NCI-H1417 treated with DMSO at 0.1 percent for 48 hours (cell line): ENCODE measurements at regions not wholly inside any gene's neighbourhood (a gene's known extent, or its start where the extent isn't known, plus 50 kb on each side); places are given as distances from the start of the nearest gene placed in this dataset.

ENCODE experiments used
- DNase-seq: peaks from one replicate; lab custom pipeline; 2025; lab: John Stamatoyannopoulos, UW

DNA sequence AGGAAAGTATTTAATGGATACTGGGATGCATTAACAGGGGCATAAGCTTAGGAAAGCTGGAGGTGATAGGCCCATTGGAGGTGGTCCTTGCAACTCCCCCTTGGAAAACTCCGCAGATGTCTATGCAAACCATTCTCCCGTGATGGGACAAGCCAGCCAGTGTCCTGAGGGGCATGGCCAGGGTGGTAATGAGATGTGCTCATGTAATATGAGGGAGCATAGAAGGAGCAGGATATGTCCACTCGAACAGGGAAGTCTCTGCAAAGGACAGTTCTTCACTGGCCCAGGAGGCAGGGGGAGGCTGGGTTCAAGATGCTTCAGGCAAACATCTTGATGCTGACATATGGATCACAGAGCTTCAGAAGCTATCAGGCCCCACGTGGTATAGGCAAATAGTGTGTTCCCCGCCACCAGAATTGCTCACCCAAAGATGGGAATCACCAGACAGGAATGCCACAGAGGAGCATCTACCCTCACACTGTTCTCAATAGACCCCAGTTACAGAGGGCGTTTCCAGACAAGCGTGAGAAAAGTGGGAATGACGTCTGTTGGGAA, 201.6 kb upstream of the CDH4 start:
- DNase-seq = no peak

DNA sequence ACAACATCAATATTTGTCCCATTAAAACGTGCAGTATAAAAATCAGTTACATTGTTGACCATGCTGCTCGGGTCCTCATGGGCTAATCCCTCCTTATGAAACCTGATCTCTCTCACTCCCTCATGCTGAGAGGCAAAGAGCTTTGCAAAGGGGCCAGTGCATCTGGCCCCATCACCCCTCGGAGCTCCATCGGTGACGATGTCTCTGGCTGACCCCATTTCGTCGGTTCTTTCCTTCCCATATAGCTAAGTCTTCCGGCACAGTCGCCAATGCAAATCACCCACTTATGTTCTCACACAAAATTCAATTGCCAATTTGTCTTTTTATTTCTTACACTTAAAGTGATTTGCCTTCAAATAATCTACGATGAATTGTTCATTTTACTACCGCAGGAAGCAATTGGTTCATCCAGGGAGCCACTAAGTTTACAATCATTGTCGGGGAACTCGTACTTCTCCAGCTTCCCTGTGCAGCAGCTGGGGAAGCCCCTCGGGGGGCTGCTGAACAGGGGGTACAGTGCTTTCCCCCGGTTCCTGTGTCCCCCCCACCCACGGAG, 199.8 kb upstream of the CDH4 start:
- DNase-seq = no peak

DNA sequence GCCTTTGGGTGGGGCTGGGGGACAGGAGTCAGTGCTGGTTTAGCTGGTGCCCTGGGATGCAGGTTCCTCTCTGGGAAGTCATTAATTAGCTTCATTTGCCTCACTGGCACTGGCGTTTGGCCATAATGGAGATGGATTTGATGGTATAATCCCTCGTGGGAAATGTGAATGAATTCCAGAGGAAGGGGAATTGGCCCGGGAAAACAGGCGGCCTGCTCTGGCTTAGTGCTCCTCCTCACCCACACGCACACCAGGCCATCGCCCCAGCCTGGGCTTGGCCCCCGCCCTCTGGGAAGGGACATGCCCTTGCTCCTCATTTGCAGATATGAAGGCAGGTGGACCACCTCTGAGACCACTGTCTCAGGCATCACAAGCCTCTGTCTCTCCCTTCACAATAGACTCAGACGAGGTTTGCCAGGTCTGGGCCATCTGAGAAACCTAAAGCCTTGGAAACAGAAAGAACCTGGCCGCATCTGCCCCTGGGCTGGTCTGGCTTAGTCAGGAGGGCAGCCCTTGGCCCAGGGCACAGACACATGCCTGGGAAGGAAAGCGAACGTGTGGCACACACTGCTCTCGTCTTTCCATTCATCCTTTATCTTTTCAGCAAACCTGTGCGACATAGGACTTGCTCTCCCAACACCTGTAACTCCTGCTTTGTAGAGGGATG, 199.2 kb upstream of the CDH4 start:
- no peak for DNase-seq

DNA sequence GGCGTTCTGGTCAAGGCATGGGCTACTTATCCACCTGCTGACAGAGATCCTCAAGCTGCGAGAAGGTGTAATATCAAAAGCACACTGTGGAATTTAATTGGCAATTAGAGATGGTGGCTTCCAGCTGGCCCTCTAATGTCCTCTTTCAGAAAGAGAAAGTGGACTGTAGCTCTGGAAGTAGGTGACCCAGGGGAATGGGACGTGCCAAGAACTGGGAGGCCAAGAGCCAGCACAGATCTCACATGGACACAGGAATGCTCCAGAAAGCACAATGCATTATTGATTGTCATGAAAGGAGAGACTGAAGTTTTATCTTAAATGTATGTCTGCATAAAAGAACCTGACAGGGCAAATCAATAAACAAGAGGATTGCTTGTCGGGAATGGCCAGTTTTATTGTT, 198.6 kb upstream of the CDH4 start:
- no peak for DNase-seq

DNA sequence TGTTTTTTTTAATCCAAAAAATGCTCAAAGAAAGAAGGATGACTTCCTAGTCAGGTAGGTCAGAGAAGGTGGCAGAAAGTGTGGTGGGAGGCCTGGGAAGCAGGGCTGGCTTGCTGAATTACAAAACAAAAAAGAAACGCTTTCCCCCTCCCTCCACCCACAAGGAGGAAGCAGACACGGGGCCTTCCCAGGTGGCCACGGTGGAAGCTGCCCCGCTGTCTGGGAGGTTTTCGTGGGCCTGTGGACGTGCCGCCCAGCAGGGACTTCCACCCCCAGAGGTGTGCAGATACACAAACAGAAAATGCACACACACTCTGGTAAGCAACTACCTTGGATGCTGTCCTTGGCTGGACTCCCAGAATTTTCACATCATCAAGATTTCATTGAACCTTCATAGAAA, 198.2 kb upstream of the CDH4 start:
- no peak for DNase-seq

DNA sequence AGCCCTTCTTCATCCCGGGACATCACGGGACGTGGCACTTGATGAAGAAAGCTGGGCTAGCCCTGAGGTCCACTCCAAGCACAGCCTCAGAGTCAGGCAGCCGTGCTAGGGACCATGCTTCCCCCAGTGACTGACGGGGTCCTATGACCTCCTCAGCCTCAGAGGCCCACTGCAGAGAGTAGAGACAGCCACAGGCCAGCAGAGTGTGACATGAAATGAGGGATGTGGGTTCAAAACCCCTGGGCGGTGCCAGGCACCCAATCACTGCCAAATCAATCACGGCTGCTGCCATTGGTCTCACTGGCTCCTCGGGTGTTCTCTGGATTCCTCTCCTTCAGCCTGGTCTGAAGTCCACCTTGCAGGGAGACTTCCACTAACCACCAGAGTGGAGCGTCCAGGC, 197.7 kb upstream of the CDH4 start:
- DNase-seq = no peak

DNA sequence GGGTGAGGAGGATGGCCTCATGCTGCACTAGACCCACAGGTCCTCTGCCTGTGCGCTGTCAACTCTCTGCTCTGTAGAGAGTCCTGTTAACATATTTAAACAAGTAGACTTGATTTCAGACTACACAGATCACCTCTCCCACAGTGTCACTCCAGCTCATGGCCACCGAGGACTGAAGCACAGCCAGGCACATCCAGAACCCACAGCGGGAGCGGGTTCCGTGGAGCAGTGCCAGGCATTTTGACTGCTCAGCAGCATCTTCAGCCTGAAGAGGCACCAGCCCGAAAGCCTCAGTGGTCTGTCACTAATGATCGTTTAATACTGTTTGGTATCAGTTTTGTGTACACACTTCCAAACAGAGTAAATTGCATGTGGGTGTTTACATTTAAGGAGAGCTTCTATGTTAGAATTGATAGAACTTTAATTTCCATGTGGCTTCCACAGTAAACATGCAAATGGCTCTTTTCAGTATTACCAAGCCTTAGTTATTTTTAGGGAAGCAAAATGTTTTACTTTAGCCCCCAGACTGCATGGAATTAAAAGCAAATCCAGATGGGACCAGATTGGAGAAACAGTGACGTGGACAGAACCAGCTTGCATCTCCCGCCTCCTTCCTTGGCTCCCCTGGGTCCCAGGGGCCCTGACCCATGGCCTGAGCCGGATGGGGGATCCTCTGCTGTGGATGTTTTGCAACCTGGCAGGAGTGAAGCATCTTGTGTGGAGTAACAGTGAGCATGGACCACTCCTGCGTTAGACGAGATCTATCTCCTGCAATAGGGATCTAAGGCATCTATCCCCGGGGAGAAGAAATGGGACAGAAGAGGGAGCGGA, 196.7 kb upstream of the CDH4 start:
- no peak for DNase-seq

DNA sequence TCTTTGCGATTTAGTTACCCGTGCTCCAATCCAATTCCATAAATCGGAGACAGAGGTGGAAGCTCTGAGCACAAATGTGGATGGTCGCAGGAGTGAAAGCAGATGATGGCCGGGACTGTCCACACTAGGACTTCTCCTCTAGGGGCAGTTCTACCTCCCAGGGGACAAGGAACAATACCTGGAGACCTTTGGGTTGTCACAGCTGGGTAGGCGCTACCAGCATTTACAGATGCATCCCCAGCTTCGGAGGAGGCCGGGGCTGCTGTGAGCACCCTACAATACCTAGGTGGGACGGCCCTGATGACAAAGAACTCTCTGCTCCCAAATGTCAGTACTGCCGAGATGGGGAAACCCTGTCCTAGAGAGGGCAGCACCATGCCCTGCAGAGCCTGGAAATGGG, 195.9 kb upstream of the CDH4 start:
- DNase-seq = no peak

DNA sequence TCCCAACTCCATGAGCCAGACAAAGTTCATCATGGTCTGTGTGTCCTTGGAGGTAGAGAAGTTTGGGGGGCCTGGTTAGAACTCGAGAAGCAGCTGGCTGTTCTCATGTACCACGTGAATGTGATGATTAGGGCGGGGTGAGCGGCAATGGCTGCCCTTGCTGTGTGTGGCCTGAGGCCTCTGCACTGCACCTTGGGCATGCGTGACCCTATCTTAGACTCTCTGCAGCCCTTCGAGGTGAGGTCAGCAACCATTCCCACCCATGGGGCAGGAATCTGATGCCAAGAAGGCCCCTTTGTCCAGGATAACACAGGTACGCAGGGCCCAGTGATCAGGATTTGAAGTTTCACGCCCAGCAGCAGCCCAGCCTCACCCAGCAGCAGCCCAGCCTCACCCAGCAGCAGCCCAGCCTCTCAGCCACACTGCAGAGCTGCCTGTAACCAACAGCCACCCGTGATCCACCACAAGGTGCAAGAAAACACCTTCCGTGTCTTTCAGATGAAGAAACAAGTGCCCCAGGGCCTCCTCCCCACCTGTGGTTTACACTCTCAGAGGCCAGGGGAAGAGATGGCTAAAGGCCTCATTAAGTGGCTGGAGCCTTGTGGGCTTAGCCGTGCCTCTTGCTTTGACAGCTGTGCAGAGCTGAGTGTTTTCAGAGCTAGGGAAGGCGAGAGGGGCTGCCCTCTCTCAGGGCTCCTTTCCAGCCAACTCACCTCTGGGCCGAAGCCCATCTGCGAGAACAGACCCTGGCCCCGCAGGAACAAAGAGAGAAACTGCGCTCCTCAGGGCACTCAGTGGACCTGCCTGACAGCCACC, 195.2 kb upstream of the CDH4 start:
- no peak for DNase-seq

DNA sequence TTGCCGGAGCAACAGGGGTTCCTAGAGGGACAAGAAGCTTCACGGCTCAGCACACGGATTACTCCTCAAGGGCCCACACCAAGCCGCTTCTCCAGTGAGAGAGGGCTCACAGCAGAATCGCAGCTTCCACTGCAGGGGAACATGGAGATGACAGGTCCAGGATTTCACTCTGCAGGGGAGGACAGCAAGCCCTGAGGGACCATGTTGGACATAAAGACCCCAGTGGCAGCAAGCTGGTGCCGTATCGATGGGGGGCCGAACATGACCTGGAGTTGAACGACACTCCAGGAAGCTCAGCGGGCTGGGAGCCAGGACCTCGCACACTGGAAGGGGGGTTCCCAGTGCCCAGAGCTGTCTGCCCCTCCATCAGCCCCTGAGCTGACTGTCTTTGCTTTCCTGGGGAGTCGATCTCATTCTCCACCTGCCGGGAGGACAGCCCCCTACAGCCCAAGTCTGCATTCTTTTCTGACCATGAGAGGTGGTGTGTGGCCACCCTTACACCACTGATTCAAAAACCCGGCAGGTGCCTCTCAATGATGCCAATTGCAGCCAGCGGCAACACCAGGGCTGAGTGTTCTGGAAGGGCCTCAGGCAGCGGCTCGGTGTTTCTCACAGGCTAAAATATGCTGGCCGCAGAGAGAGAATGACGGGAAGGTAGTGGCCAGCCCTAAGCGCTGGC, 194.5 kb upstream of the CDH4 start:
- no peak for DNase-seq

DNA sequence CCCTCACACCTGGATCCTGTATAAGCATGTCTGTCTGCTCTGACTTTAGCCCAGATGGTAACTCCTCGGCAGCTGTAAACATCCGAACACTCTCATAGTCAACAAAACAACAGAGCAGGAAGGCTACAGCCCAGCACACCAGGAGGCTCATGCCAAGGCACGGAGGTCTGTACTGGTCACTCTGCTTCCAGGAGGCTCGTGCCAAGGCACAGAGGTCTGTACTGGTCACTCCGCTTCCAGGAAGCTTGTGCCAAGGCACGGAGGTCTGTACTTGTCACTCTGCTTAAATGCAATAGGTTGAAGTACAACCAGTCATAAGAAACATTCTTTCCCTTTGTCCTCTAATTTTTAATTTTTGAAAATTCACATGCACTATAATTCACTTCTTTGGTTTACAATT, 190.1 kb upstream of the CDH4 start:
- no peak for DNase-seq

DNA sequence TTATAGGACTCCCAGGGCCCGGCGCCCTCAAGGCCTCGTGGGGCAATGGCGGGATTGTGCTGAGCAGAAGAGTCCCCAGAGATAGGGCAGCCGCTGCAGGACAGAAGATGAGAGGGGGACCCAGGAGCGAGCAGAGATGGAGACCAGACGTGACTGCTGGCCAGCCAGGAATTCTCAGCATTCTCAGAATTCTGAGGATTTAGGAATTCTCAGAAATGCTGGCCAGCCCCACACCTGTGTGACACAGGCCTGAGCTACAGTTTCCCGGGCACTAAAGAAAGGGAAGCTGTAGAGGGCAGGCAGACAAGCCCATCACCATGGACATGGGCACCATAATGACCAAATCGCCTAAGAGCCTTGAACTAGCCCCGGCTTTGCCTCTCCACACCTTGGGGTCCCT, 186.2 kb upstream of the CDH4 start:
- DNase-seq = no peak

DNA sequence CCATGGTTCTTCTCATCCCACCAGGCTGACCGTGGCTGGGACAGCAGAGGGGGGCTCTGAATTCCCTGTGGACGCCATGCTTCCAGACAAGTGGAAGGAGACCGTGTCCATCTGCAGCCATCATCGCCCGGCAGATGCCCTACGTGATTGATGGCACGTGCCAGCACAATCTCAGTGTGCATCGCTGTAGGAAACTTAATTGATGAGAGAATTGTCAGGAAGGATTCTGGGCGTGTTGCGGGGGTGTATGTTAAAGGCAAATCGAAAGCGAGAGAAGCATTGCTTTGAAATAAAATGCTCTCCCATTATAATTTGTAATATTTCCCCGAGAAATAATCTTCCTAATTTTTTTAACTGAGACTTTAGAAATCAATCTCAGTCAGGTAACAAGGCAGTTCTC, 185.5 kb upstream of the CDH4 start:
- DNase-seq = no peak

DNA sequence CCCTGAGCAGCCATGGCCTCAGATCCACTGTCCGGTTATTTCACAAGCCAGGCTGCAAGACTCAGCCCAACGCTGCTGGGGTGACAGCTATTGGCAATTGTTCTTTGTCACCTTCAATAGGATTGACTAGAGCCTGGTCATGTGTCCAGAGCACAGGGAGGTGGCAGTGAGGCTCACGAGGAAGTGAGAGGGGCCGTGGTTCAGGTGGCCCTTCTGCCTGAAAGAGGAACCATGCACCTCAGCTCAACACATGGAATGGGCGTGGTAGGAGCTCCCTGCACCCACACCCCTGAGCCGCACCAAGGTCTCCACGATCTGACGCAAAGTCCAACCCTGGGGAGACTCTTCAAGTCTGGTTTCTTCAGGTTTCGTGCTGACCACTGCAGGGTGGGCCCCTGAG, 184.8 kb upstream of the CDH4 start:
- no peak for DNase-seq

DNA sequence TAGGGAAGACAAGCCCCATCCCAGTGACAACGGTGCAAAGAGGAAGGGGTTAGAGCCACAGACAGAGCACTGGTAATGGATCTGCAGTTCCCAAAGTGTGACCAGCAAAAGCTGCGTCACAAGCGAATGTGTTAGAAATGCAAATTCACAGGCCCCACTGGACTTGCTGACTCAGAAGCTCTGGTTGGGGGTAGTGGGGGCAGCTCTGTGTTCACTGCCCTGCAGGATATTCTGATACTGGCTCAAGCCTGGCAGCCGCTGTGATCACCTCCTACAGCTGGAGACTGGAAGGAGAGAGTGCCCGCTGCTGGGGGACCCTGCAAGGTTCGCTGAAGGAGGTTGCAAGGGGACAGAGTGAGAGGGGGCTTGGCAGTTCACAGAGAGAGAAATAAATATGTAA, 179.7 kb upstream of the CDH4 start:
- DNase-seq = no peak

DNA sequence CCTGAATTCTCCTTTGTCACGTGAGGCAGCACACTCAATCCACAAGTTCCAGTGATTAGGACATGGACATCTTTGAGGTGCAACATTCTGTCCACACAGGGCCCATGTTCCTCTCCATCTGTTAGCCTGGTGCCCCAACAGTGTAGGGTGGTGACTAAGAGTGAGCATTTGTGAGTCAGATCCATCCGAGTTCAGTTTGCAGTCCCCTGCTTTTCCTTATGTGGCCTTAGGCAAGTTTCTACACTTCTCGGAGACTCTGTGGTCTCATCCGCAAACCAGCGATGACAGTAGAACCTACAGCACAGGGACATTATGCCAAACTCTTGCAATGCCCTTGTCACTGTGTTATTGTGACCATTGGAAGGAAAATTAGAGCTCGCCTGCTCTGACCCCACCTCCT, 178.7 kb upstream of the CDH4 start:
- DNase-seq = no peak

DNA sequence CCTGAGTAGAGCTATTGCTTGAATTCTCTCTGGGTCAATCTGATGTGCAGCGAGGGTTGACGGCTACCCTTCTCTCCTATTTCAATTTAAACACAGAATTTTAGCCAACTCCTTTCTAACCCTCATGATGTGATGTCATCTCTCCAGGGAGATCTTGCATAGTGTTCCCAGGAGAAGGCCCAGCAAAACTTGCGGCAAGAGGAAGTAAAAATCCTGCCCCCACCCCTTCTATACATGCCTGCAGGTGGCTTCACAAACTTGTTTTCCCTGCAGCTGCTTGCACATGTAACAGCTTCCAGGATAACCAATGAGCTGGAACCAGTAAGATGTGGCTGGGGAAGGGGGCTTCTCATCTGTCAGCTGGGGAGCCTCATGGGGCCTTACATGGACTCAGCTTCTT, 169.3 kb upstream of the CDH4 start:
- DNase-seq = no peak

DNA sequence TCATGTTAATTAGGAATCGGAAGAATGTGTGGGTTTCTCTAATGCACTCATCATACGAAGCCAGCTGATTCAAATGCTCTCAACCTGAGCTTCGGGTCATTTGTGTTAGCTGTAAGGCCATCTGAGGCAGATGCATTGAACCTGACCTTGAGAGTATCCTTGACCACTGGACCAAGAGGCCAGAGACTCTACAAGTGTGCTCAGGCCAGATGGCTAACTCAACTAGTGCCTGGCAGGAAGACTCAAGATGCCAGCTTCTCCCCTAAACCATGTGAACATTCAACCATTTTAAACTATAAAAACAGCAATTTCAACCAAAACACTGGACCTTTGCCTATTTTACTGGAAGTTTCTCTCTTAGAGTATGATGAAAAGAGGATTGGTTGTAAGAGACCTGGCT, 168.6 kb upstream of the CDH4 start:
- no peak for DNase-seq

DNA sequence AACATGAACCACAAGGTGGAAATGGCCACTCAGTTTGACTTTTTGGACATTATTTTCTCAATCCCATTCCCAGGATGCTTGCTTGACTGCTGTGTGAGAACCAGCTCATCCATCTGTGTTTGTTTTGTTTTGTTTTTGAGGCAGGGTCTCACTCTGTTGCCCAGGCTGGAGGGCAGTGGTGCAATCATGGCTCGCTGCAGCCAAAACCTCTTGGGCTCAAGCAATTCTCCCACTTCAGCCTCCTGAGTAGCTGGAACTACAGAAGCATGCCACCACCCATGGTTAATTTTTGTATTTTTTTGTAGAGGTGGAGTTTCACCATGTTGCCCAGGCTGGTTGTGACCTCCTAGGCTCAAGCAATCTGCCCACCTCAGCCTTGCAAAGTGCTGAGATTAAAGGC, 166.0 kb upstream of the CDH4 start:
- no peak for DNase-seq

DNA sequence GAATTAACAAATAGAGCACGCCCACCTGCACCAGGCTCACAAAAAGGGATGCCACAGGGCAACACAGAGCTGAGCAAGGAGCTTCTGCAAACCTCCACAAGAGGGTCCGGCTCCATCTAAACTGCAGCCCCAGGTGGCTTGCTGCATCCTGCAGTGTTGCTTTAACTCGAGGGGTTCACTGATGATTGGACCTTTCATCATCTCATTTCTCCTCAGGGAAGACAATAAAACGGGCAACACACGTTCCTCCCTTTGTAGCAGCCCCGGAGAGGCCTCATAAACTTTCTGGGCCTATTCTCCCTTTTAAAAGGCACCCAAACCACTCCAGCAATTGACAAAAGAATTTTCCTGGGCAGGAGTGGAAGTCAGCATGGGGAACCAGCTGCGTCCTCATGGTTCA, 161.5 kb upstream of the CDH4 start:
- DNase-seq = no peak

DNA sequence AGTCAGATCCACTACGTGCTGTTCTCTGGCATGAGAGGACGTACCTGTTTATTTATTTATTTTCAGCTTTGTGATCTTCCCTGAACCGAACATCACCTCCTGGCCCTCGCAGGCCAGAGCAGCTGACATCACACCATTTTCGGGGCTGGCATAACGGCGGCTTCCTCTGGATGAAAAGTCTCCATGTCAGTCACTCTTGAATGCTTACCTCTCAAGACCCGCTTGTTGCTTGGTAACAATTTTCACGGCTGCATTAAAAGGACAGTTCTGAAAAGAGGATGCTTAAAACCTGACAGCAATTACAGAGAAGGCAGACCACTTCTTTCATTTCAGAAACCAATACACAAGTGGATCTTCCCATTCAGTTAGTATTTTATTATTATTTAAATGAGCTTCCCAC, 159.8 kb upstream of the CDH4 start:
- DNase-seq = no peak

DNA sequence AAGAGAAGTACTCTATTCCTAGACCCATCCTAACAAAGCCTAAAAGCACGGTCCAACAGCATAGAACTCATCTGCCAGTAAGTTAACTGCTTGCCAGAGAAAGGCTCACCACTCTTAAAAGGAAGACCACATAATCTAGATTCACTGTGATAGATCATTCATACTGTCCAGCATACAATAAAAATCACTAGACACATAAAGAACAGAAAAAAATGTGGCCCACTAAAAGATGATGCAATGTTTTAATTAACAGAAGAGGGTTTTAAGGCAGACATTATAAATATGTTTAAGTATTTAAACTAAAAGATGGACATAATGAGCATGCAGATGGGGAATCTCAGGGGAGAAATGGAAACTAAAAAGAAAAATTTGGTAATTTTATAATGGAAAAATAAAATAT, 157.5 kb upstream of the CDH4 start:
- DNase-seq = no peak
